Chondrocyte (in vitro differentiated cells): ENCODE measurements at regions not wholly inside any gene's neighbourhood (a gene's known extent, or its start where the extent isn't known, plus 50 kb on each side); places are given as distances from the start of the nearest gene placed in this dataset.

Experiments
- DNase-seq: peaks from one replicate; pipeline ENCODE4 v3.0.0; 2021; ENCODE audit warnings: mixed read lengths, low spot score
- H3K27ac Mint-ChIP-seq: one replicate; pipeline ENCODE4 v1.8.0; 2021; ENCODE audit warnings: mild to moderate bottlenecking, moderate library complexity, mixed read lengths; ENCODE audit not compliant: unreplicated experiment
- H3K27me3 Mint-ChIP-seq: 2 replicates; pipeline ENCODE4 v1.8.0; 2021; ENCODE audit warnings: low read depth, mixed read lengths
- H3K36me3 Mint-ChIP-seq: 2 replicates; pipeline ENCODE4 v1.8.0; 2021; ENCODE audit warnings: low read depth, mixed read lengths
- H3K4me1 Mint-ChIP-seq: 2 replicates; pipeline ENCODE4 v1.8.0; 2021; ENCODE audit warnings: low read depth, mild to moderate bottlenecking, mixed read lengths
- H3K4me3 Mint-ChIP-seq: one replicate; pipeline ENCODE4 v1.8.0; 2021; ENCODE audit warnings: mild to moderate bottlenecking, moderate library complexity, mixed read lengths; ENCODE audit not compliant: unreplicated experiment
- H3K9me3 Mint-ChIP-seq: 2 replicates; pipeline ENCODE4 v1.8.0; 2021; ENCODE audit warnings: low read depth, mixed read lengths
- TF ChIP-seq, protein P1 (sequence below): fragments of 200-600 bp; sonication (generic); IDR thresholded peaks from 2 replicates; pipeline ENCODE4 v1.5.0; 2021; ENCODE audit warnings: antibody characterized with exemption, mild to moderate bottlenecking, moderate library complexity

GRCh38 chr7:156067156-156067555, 254.9 kb upstream of the SHH start:
- peaks cover 11% of the 10 kb centered on the region for H3K4me1 Mint-ChIP-seq
- H3K27me3 Mint-ChIP-seq: peaks cover 13% of the 10 kb centered on the region
- H3K9me3 Mint-ChIP-seq: peaks cover 13% of the 10 kb centered on the region
- peak; percentile 20 for DNase-seq
- no peak overlapping the region for H3K27ac Mint-ChIP-seq
- no peaks in the 10 kb centered on the region for H3K36me3 Mint-ChIP-seq
- TF ChIP-seq, protein P1, sequence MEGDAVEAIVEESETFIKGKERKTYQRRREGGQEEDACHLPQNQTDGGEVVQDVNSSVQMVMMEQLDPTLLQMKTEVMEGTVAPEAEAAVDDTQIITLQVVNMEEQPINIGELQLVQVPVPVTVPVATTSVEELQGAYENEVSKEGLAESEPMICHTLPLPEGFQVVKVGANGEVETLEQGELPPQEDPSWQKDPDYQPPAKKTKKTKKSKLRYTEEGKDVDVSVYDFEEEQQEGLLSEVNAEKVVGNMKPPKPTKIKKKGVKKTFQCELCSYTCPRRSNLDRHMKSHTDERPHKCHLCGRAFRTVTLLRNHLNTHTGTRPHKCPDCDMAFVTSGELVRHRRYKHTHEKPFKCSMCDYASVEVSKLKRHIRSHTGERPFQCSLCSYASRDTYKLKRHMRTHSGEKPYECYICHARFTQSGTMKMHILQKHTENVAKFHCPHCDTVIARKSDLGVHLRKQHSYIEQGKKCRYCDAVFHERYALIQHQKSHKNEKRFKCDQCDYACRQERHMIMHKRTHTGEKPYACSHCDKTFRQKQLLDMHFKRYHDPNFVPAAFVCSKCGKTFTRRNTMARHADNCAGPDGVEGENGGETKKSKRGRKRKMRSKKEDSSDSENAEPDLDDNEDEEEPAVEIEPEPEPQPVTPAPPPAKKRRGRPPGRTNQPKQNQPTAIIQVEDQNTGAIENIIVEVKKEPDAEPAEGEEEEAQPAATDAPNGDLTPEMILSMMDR: no peak
- no peak overlapping the region for H3K4me3 Mint-ChIP-seq

GRCh38 chr7:156065400-156065799, 253.1 kb upstream of the SHH start:
- TF ChIP-seq, protein P1: no peak
- peaks cover 11% of the 10 kb centered on the region for H3K4me1 Mint-ChIP-seq
- H3K36me3 Mint-ChIP-seq: no peaks in the 10 kb centered on the region
- H3K4me3 Mint-ChIP-seq: no peak overlapping the region
- DNase-seq: no peak
- H3K27ac Mint-ChIP-seq: no peak overlapping the region
- peaks cover 15% of the 10 kb centered on the region for H3K27me3 Mint-ChIP-seq
- H3K9me3 Mint-ChIP-seq: peaks cover 14% of the 10 kb centered on the region

DNA sequence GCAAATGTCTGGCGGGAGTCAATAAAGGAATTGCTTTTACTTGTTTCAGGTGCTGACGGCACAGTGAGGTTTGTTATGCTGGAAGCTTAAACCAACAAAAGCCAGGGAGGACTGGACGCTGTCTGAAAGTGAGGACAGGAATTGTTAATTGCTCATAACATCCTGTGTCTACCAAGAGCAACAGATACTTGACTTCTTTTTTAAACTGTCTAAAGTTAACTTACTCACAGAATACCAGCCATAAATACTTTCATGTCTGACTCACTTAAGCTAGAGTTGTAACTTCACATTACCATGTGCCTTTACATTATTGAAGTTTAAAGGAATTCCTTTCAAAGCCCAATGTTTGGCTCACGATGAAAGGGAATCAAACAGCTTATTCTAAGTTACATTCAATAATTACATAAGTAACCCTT, 252.7 kb upstream of the SHH start:
- Mint-ChIP-seq H3K36me3 (no peaks in the 10 kb centered on the region), H3K27me3 (peaks cover 13% of the 10 kb centered on the region), H3K4me1 (peaks cover 11% of the 10 kb centered on the region), H3K4me3 (peak overlapping the region; percentile 8), H3K9me3 (peaks cover 14% of the 10 kb centered on the region), H3K27ac (peak overlapping the region; percentile 77)
- TF ChIP-seq, protein P1: no peak
- no peak for DNase-seq

- TF ChIP-seq, protein P1: no peak
- H3K27me3 Mint-ChIP-seq: peaks cover 6% of the 10 kb centered on the region
- no peak for DNase-seq
- H3K36me3 Mint-ChIP-seq: no peaks in the 10 kb centered on the region
- no peak overlapping the region for H3K4me3 Mint-ChIP-seq
- H3K9me3 Mint-ChIP-seq: peaks cover 14% of the 10 kb centered on the region
- H3K27ac Mint-ChIP-seq: no peak overlapping the region
- peaks cover 11% of the 10 kb centered on the region for H3K4me1 Mint-ChIP-seq
Observed at GRCh38 chr7:156063241-156063810, 251.1 kb upstream of the SHH start.

GRCh38 chr7:156062286-156062685, 250.0 kb upstream of the SHH start:
- peak; percentile 50 for DNase-seq
- H3K27me3 Mint-ChIP-seq: peaks cover 6% of the 10 kb centered on the region
- H3K4me1 Mint-ChIP-seq: peaks cover 11% of the 10 kb centered on the region
- no peak overlapping the region for H3K27ac Mint-ChIP-seq
- TF ChIP-seq, protein P1: no peak
- H3K9me3 Mint-ChIP-seq: peaks cover 15% of the 10 kb centered on the region
- no peaks in the 10 kb centered on the region for H3K36me3 Mint-ChIP-seq
- no peak overlapping the region for H3K4me3 Mint-ChIP-seq
